HCEC 1CT (cell line): ENCODE measurements at regions not wholly inside any gene's neighbourhood (a gene's known extent, or its start where the extent isn't known, plus 50 kb on each side); places are given as distances from the start of the nearest gene placed in this dataset.
A peak's percentile ranks its signal among the peaks of the same experiment; 100 is the strongest.

Experiments
- DNase-seq: peaks from one replicate; pipeline ENCODE4 v3.0.0-alpha.2; 2017

DNA sequence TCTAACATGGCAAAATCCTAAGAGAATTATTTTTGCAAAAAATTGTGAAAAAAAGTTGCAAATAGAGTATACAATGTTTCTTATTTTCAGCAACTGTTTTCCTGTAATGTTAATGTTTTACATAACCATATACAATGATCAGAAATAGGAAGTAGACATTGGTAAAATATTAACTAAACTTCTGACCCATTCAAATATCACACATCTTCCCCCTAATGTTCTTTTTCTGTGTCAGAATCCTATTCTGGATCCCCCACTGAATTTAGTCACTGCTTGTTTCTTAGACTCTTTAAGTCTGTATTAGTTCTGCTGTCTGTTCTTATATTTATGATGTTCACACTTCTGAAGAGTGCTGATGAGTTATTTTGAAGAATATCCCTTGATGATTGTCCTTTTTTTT, 62.0 kb downstream of the HFE start:
- no peak for DNase-seq

GRCh38 chr6:26152226-26153101, 65.2 kb downstream of the HFE start:
- no peak for DNase-seq

GRCh38 chr6:26155061-26155930, 68.1 kb downstream of the HFE start:
- DNase-seq: peak; percentile 34

DNA sequence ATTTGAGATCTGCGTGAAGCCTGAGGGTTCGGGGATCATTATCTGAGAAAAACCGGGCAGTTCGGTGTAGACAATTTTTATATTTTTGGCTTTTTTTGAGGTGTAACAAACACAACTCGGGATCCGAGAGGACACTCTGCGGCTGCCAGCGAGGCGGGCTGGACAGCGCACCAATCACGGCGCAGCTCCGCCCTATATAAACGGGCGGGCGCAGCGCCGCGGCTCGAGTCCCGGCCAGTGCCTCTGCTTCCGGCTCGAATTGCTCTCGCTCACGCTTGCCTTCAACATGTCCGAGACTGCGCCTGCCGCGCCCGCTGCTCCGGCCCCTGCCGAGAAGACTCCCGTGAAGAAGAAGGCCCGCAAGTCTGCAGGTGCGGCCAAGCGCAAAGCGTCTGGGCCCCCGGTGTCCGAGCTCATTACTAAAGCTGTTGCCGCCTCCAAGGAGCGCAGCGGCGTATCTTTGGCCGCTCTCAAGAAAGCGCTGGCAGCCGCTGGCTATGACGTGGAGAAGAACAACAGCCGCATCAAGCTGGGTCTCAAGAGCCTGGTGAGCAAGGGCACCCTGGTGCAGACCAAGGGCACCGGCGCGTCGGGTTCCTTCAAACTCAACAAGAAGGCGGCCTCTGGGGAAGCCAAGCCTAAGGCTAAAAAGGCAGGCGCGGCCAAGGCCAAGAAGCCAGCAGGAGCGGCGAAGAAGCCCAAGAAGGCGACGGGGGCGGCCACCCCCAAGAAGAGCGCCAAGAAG, 69.0 kb downstream of the HFE start:
- DNase-seq: peak; percentile 92

DNA sequence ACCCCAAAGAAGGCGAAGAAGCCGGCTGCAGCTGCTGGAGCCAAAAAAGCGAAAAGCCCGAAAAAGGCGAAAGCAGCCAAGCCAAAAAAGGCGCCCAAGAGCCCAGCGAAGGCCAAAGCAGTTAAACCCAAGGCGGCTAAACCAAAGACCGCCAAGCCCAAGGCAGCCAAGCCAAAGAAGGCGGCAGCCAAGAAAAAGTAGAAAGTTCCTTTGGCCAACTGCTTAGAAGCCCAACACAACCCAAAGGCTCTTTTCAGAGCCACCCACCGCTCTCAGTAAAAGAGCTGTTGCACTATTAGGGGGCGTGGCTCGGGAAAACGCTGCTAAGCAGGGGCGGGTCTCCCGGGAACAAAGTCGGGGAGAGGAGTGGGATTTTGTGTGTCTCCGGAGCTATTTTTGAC, 69.6 kb downstream of the HFE start:
- DNase-seq: no peak

DNA sequence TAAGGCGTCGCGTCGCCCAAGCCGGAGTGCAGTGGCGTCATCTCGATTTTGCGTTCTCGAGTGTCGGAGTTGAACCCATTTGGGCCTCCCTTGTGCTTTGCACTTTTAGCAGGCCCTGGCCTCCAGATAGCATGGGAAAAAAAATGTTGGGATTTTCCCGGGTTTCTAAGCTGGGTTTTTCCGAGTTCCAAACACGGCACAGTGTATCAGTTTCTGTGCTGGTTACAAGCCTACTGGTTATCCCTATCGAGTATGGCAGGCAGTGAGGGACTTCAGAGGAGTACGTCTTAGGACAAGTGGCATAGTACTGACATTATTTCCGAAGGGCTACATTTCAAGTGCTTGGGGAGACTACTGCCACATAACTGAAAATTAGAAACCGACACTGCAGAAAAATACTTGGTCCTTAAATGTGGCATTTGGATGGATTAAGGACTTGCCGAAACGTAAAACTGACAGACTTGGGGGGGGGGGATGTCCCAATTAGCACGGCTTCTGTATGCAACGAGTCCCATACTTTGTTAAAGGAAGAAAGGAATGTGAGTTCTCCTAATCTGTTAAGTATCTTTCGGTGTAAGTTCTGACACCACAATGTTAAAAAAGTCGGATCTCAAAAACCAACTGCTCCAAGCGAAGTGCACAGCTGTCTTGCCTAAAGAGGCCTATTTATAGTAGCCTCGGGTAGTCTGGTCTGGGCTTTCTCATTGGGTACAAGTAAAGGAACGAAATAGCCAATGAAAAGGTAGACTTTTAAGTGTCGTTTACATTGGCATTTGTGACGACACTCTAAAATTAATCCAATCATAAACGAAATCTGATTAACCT, 70.2 kb downstream of the HFE start:
- peak; percentile 100 for DNase-seq

DNA sequence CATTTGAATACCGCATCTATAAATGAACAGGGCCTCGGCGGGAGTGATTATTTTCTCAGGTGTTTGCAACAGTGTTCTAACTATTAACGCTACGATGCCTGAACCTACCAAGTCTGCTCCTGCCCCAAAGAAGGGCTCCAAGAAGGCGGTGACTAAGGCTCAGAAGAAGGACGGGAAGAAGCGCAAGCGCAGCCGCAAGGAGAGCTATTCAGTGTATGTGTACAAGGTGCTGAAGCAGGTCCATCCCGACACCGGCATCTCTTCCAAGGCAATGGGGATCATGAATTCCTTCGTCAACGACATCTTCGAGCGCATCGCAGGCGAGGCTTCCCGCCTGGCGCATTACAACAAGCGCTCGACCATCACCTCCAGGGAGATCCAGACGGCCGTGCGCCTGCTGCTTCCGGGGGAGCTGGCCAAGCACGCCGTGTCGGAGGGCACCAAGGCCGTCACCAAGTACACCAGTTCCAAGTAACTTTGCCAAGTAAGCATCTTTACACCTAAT, 70.9 kb downstream of the HFE start:
- DNase-seq: no peak

GRCh38 chr6:26158581-26159356, 71.5 kb downstream of the HFE start:
- peak; percentile 63 for DNase-seq

- peak; percentile 37 for DNase-seq
These were observed 72.4 kb downstream of the HFE start for GRCh38 chr6:26159357-26160273.

DNA sequence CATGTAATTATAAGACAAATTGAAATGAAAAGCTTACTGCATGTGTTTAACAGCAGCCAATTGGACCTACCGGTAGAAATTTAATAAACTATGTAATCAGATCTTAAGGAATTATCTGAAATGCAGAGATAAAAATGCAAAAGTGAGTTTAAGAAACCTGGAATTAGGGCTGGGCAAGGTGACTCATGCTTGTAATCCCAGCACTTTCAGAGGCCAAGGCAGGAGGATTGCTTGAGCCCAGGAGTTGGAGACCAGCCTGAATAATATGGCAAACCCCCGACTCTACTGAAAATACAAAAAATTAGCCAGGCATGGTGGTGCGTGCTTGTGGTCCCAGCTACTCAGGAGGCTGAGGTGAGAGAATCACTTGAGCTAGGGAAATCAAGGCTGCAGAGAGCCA, 74.1 kb downstream of the HFE start:
- DNase-seq: no peak

GRCh38 chr6:26162399-26162798, 75.2 kb downstream of the HFE start:
- no peak for DNase-seq

GRCh38 chr6:26163427-26164119, 76.3 kb downstream of the HFE start:
- no peak for DNase-seq

DNA sequence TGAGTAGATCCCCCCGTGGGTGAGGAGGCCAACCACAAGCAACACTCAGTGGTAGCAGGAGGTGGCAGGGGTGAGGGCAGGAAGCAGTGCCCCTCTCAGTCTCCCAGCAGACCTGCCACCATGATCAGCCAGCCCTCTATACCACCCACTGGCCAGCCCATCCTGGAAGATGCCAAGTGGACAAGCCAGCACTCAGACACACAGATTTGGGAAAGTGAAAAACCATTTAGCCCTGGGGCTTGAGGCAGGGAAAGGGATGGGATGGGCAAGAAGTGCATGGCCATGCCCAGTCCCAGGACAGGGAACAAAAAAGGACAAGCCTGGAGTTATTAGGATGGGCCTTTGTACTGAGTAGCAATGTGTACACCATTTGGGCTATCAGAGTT, 76.9 kb downstream of the HFE start:
- no peak for DNase-seq

DNA sequence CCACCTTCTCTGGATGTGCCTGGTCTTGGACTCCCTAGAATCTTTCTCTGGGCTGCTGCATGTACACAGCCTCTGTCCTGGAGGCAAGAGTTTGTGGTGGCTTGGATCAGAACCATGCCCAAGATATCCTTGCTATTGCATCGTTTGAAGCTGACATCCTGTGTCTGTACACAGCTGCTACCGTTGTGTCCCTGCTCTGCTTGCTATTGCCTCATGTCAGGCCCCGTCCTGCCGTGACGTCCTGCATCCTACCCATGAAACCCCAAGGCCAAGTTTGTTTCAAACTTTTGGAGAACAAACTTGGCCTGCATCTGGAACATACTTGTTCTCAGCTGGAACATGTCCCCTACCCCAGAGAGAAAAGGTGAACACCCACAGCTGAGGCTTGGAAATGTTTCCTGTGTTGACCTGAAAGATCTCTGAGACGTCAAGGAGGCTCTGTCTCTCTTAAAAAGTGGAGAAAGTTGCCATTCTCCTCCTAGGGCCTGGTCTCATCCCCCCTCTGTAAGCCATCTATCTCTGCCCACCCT, 78.1 kb downstream of the HFE start:
- DNase-seq: no peak

- no peak for DNase-seq
These were observed 83.0 kb downstream of the HFE start for GRCh38 chr6:26170181-26170580.

- DNase-seq: no peak
These were observed 84.0 kb downstream of the HFE start for GRCh38 chr6:26170951-26171841.

DNA sequence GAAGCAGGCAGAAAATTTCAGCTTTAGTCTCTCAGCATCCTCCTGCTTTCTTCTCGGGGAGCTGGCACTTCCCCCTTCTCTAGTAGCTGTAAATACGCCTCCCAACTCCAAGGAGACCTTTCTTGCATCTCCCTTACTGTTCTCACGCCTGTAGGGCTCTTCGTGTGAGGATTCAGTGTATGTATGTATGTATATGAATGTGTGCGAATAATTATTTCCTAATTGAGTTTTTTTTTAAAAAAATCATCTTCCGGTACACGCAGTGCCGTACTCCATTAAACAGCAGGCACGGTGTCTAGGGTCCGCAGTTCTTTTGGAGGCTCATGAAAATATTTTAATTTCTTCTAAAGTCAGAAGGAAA, 85.4 kb downstream of the HFE start:
- DNase-seq: peak; percentile 59

DNA sequence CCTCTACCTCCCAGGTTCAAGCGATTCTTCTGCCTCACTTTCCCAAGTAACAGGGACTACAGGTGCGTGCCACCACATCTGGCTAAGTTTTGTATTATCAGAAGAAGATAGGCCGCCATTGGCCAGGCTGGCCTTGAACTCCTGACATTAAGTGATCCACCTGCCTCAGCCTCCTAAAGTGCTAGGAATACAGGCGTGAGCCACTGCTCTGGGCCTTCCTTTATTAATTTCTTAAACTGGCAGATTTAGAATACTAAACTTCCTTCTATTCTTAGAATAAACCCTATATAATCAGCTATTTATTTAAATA, 86.6 kb downstream of the HFE start:
- DNase-seq: no peak

- no peak for DNase-seq
These were observed 87.8 kb downstream of the HFE start for GRCh38 chr6:26175033-26175427.
